ENCODE measurements at regions not wholly inside any gene's neighbourhood (a gene's known extent, or its start where the extent isn't known, plus 50 kb on each side); places are given as distances from the start of the nearest gene placed in this dataset.
"Not testable (repeated sequence)": the region's sequence is repeated elsewhere in the genome, so short reads cannot be mapped to it uniquely, and the experiment has no call there.

GRCh38 chr7:51540906-51541305, 224.3 kb upstream of the COBL start:
- H3K27ac ChIP-seq (ENCODE audit: low read length); H3K4me3 ChIP-seq (ENCODE audit: control insufficient read depth in 1 of 2, extremely low read depth in 1 of 2, low read length in 1 of 2); H3K36me3 ChIP-seq (ENCODE audit: control insufficient read depth in 2 of 2, extremely low read depth in 1 of 2, insufficient read depth in 1 of 2, low read length in 1 of 2); ATAC-seq (replicated peaks in 1 of 4); H3K4me1 Mint-ChIP-seq; H3K27me3 Mint-ChIP-seq; H3K4me3 Mint-ChIP-seq; H3K27ac Mint-ChIP-seq; H3K4me1 ChIP-seq (ENCODE audit: control insufficient read depth in 1 of 2, extremely low read depth in 1 of 2, insufficient read depth in 2 of 2, low read length in 2 of 2); H3K27me3 ChIP-seq (replicated peaks in 1 of 2; ENCODE audit: control insufficient read depth in 2 of 2, extremely low read depth in 1 of 2, insufficient read depth in 2 of 2, low read length in 1 of 2); H3K9me3 ChIP-seq; DNase-seq; H3K36me3 Mint-ChIP-seq; POLR2A ChIA-PET; CTCF ChIA-PET: not testable (repeated sequence)
- H3K9me3 Mint-ChIP-seq: peaks cover 6 to 41% (median 8%) of the 10 kb centered on the region in 3 donors
- whole genome bisulfite sequencing (ENCODE audit: insufficient coverage): no CpG with 5 or more reads among the region's 2 CpGs

- no peak for ATAC-seq (replicated peaks in 1 of 4)
- Mint-ChIP-seq H3K4me1 (no peaks in the 10 kb centered on the region), H3K27ac (no peak overlapping the region), H3K36me3 (no peaks in the 10 kb centered on the region), H3K27me3 (no peaks in the 10 kb centered on the region), H3K4me3 (no peak overlapping the region), H3K9me3 (peaks cover 8 to 41% (median 8%) of the 10 kb centered on the region in 3 donors)
- ChIA-PET CTCF (interaction anchor here in 1 of 2 donors (0.6 kb wide), 1 partner anchor 26 kb away, joined by 6 read pairs; no protein-coding TSS in a partner anchor), POLR2A (no interaction called here)
- no peak for DNase-seq
- Histone ChIP-seq H3K9me3 (no peaks in the 10 kb centered on the region), H3K27ac (ENCODE audit: low read length) (no peak overlapping the region), H3K27me3 (replicated peaks in 1 of 2; ENCODE audit: control insufficient read depth in 2 of 2, extremely low read depth in 1 of 2, insufficient read depth in 2 of 2, low read length in 1 of 2) (no peaks in the 10 kb centered on the region), H3K36me3 (ENCODE audit: control insufficient read depth in 2 of 2, extremely low read depth in 1 of 2, insufficient read depth in 1 of 2, low read length in 1 of 2) (no peaks in the 10 kb centered on the region), H3K4me3 (ENCODE audit: control insufficient read depth in 1 of 2, extremely low read depth in 1 of 2, low read length in 1 of 2) (no peak overlapping the region), H3K4me1 (ENCODE audit: control insufficient read depth in 1 of 2, extremely low read depth in 1 of 2, insufficient read depth in 2 of 2, low read length in 2 of 2) (no peaks in the 10 kb centered on the region)
- no CpG with 5 or more reads among the region's 3 CpGs for WGBS (ENCODE audit: insufficient coverage)
Observed at GRCh38 chr7:51539840-51540239, 223.2 kb upstream of the COBL start.

GRCh38 chr7:51528172-51528571, 211.6 kb upstream of the COBL start:
- POLR2A ChIA-PET: no interaction called here

GRCh38 chr7:51521694-51522312, 205.2 kb upstream of the COBL start:
- Mint-ChIP-seq H3K4me1 (no peaks in the 10 kb centered on the region), H3K27ac (no peak overlapping the region)
- no peaks in the 10 kb centered on the region for H3K36me3 ChIP-seq (ENCODE audit: control insufficient read depth in 2 of 2, extremely low read depth in 1 of 2, insufficient read depth in 1 of 2, low read length in 1 of 2)

More at GRCh38 chr7:51528172-51528571, 211.6 kb upstream of the COBL start:
- Histone ChIP-seq H3K36me3 (ENCODE audit: control insufficient read depth in 2 of 2, extremely low read depth in 1 of 2, insufficient read depth in 1 of 2, low read length in 1 of 2) (no peaks in the 10 kb centered on the region), H3K27me3 (replicated peaks in 1 of 2; ENCODE audit: control insufficient read depth in 2 of 2, extremely low read depth in 1 of 2, insufficient read depth in 2 of 2, low read length in 1 of 2) (no peaks in the 10 kb centered on the region), H3K27ac (ENCODE audit: low read length) (no peak overlapping the region), H3K4me1 (ENCODE audit: control insufficient read depth in 1 of 2, extremely low read depth in 1 of 2, insufficient read depth in 2 of 2, low read length in 2 of 2) (no peaks in the 10 kb centered on the region), H3K4me3 (ENCODE audit: control insufficient read depth in 1 of 2, extremely low read depth in 1 of 2, low read length in 1 of 2) (no peak overlapping the region), H3K9me3 (no peaks in the 10 kb centered on the region)
- Mint-ChIP-seq H3K27me3 (no peaks in the 10 kb centered on the region), H3K4me1 (no peaks in the 10 kb centered on the region), H3K9me3 (peaks cover 0 to 6% (median 5%) of the 10 kb centered on the region in 3 donors), H3K36me3 (no peaks in the 10 kb centered on the region), H3K4me3 (no peak overlapping the region), H3K27ac (no peak overlapping the region)
- CTCF ChIA-PET: no interaction called here
- ATAC-seq (replicated peaks in 1 of 4) (no peak), DNase-seq (no peak)
- 90% methylated on average over 2 of the region's 5 CpGs for WGBS (ENCODE audit: insufficient coverage)

GRCh38 chr7:51521054-51521453, 204.4 kb upstream of the COBL start:
- no peaks in the 10 kb centered on the region for H3K36me3 ChIP-seq (ENCODE audit: control insufficient read depth in 2 of 2, extremely low read depth in 1 of 2, insufficient read depth in 1 of 2, low read length in 1 of 2)
- H3K27ac ChIP-seq (ENCODE audit: low read length): no peak overlapping the region
- Mint-ChIP-seq H3K9me3 (peaks cover 0 to 4% (median 0%) of the 10 kb centered on the region in 3 donors), H3K27ac (no peak overlapping the region), H3K27me3 (no peaks in the 10 kb centered on the region), H3K36me3 (no peaks in the 10 kb centered on the region), H3K4me1 (no peaks in the 10 kb centered on the region), H3K4me3 (no peak overlapping the region)
- 53% methylated on average over 4 of the region's 6 CpGs for WGBS (ENCODE audit: insufficient coverage)
- ATAC-seq (replicated peaks in 1 of 4): no peak
- POLR2A ChIA-PET: no interaction called here
- H3K27me3 ChIP-seq (replicated peaks in 1 of 2; ENCODE audit: control insufficient read depth in 2 of 2, extremely low read depth in 1 of 2, insufficient read depth in 2 of 2, low read length in 1 of 2): no peaks in the 10 kb centered on the region
- H3K4me1 ChIP-seq (ENCODE audit: control insufficient read depth in 1 of 2, extremely low read depth in 1 of 2, insufficient read depth in 2 of 2, low read length in 2 of 2): no peaks in the 10 kb centered on the region
- no peak for DNase-seq
- H3K4me3 ChIP-seq (ENCODE audit: control insufficient read depth in 1 of 2, extremely low read depth in 1 of 2, low read length in 1 of 2): no peak overlapping the region
- CTCF ChIA-PET: no interaction called here
- H3K9me3 ChIP-seq: no peaks in the 10 kb centered on the region

More at GRCh38 chr7:51521694-51522312, 205.2 kb upstream of the COBL start:
- Histone ChIP-seq H3K9me3 (no peaks in the 10 kb centered on the region), H3K4me3 (ENCODE audit: control insufficient read depth in 1 of 2, extremely low read depth in 1 of 2, low read length in 1 of 2) (no peak overlapping the region), H3K27ac (ENCODE audit: low read length) (no peak overlapping the region), H3K4me1 (ENCODE audit: control insufficient read depth in 1 of 2, extremely low read depth in 1 of 2, insufficient read depth in 2 of 2, low read length in 2 of 2) (no peaks in the 10 kb centered on the region), H3K27me3 (replicated peaks in 1 of 2; ENCODE audit: control insufficient read depth in 2 of 2, extremely low read depth in 1 of 2, insufficient read depth in 2 of 2, low read length in 1 of 2) (no peaks in the 10 kb centered on the region)
- WGBS (ENCODE audit: insufficient coverage): 77% methylated on average over 5 of the region's 6 CpGs
- Mint-ChIP-seq H3K36me3 (no peaks in the 10 kb centered on the region), H3K9me3 (peaks cover 0 to 4% (median 0%) of the 10 kb centered on the region in 3 donors), H3K27me3 (no peaks in the 10 kb centered on the region), H3K4me3 (no peak overlapping the region)
- POLR2A ChIA-PET: no interaction called here
- no peak for ATAC-seq (replicated peaks in 1 of 4)
- DNase-seq: no peak
- CTCF ChIA-PET: no interaction called here

- peaks cover 0 to 4% (median 0%) of the 10 kb centered on the region in 3 donors for H3K9me3 Mint-ChIP-seq
- Histone ChIP-seq H3K36me3 (ENCODE audit: control insufficient read depth in 2 of 2, extremely low read depth in 1 of 2, insufficient read depth in 1 of 2, low read length in 1 of 2) (no peaks in the 10 kb centered on the region), H3K4me3 (ENCODE audit: control insufficient read depth in 1 of 2, extremely low read depth in 1 of 2, low read length in 1 of 2) (no peak overlapping the region), H3K9me3 (no peaks in the 10 kb centered on the region), H3K27ac (ENCODE audit: low read length) (no peak overlapping the region), H3K27me3 (replicated peaks in 1 of 2; ENCODE audit: control insufficient read depth in 2 of 2, extremely low read depth in 1 of 2, insufficient read depth in 2 of 2, low read length in 1 of 2) (no peaks in the 10 kb centered on the region), H3K4me1 (ENCODE audit: control insufficient read depth in 1 of 2, extremely low read depth in 1 of 2, insufficient read depth in 2 of 2, low read length in 2 of 2) (no peaks in the 10 kb centered on the region)
- ATAC-seq (replicated peaks in 1 of 4): no peak
- WGBS (ENCODE audit: insufficient coverage): 100% methylated on average over 2 of the region's 4 CpGs
- H3K36me3 Mint-ChIP-seq: no peaks in the 10 kb centered on the region
- ChIA-PET CTCF (no interaction called here), POLR2A (no interaction called here)
- DNase-seq: no peak
- H3K27me3 Mint-ChIP-seq: no peaks in the 10 kb centered on the region
- H3K4me1 Mint-ChIP-seq: no peaks in the 10 kb centered on the region
- no peak overlapping the region for H3K27ac Mint-ChIP-seq
- H3K4me3 Mint-ChIP-seq: no peak overlapping the region
Observed at GRCh38 chr7:51518646-51519045, 202.0 kb upstream of the COBL start.

GRCh38 chr7:51517187-51517586, 200.6 kb upstream of the COBL start:
- no peak overlapping the region for H3K27ac Mint-ChIP-seq
- ATAC-seq (replicated peaks in 1 of 4) (no peak), DNase-seq (no peak)
- H3K36me3 Mint-ChIP-seq: no peaks in the 10 kb centered on the region
- peaks cover 0 to 4% (median 0%) of the 10 kb centered on the region in 3 donors for H3K9me3 Mint-ChIP-seq
- ChIA-PET POLR2A (no interaction called here), CTCF (no interaction called here)
- Histone ChIP-seq H3K27ac (ENCODE audit: low read length) (no peak overlapping the region), H3K4me3 (ENCODE audit: control insufficient read depth in 1 of 2, extremely low read depth in 1 of 2, low read length in 1 of 2) (no peak overlapping the region), H3K36me3 (ENCODE audit: control insufficient read depth in 2 of 2, extremely low read depth in 1 of 2, insufficient read depth in 1 of 2, low read length in 1 of 2) (no peaks in the 10 kb centered on the region), H3K4me1 (ENCODE audit: control insufficient read depth in 1 of 2, extremely low read depth in 1 of 2, insufficient read depth in 2 of 2, low read length in 2 of 2) (no peaks in the 10 kb centered on the region), H3K9me3 (no peaks in the 10 kb centered on the region), H3K27me3 (replicated peaks in 1 of 2; ENCODE audit: control insufficient read depth in 2 of 2, extremely low read depth in 1 of 2, insufficient read depth in 2 of 2, low read length in 1 of 2) (no peaks in the 10 kb centered on the region)
- H3K4me1 Mint-ChIP-seq: no peaks in the 10 kb centered on the region
- no peak overlapping the region for H3K4me3 Mint-ChIP-seq
- WGBS (ENCODE audit: insufficient coverage): 60% methylated on average over 1 of the region's 4 CpGs
- H3K27me3 Mint-ChIP-seq: no peaks in the 10 kb centered on the region
